ENCODE measurements at regions not wholly inside any gene's neighbourhood (a gene's known extent, or its start where the extent isn't known, plus 50 kb on each side); places are given as distances from the start of the nearest gene placed in this dataset.

DNA sequence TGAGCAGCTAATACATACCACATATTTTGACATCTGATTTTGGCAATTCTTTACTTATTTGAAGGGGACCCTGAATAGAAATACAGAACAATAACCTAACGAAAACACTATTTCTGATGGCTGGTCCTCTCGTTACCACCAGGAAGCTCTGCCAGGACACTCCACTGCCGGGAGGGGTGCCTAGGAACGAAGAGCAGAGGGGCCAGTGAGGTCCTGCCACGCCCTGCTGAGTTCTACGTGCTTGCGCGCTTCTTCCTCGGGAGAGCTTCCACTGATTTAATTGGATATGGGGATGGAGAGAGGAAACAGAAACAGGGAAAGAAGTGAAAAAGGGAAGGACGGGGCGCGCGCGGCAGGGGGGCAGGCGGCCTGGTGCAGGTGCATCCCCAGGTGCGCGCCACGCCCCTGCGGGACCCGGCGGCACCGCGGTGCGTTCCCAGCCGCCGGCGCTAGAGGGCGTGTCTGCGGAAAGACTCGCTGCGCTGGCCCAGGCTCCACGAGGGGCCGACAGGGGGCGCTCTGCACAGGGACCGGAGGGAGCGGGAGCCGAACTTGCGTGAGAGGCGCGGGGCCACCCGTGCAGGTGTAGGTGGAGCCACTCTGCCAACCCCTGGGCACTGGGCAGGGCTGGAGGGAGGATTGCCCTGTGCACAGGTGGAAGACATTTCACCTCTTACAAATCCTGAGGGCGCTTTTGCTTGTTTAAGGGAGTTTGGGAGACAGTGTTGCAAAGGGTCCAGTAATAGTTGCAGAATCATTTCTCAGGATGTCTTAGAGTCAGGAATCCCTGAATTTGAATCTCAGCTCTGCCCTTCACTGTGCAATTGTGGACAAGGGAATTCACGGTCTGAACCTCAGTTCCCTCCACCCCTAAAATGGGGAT lies 986.3 kb upstream of the TMEM132C start:
- Histone ChIP-seq H3K27me3 (replicated peaks; ENCODE audit: insufficient read depth) (no peaks in the 10 kb centered on the region), H3K36me3 (no peaks in the 10 kb centered on the region), H3K4me1 (replicated peaks) (no peaks in the 10 kb centered on the region), H3K4me3 (no peak overlapping the region), H3K27ac (no peak overlapping the region), H3K9me3 (no peaks in the 10 kb centered on the region)
- TF ChIP-seq POLR2A (IDR thresholded peaks at IDR 0.05) (no peak), POLR2AphosphoS5 (IDR thresholded peaks at IDR 0.05) (no peak), CTCF (IDR thresholded peaks at IDR 0.05) (peak; percentile 25 to 64 (median 44))
- intact Hi-C loops (cut with DNase I) = no loop called here
- WGBS = 15% methylated on average over 43 of the region's 43 CpGs
- DNase-seq (ENCODE audit: low spot score) = no peak

- no peak overlapping the region for H3K4me3 ChIP-seq
- no peak overlapping the region for H3K27ac ChIP-seq
- intact Hi-C loops (cut with DNase I) = no loop called here
- H3K9me3 ChIP-seq = no peaks in the 10 kb centered on the region
- H3K36me3 ChIP-seq = no peaks in the 10 kb centered on the region
- H3K27me3 ChIP-seq (replicated peaks; ENCODE audit: insufficient read depth) = no peaks in the 10 kb centered on the region
- no peaks in the 10 kb centered on the region for H3K4me1 ChIP-seq (replicated peaks)
- TF ChIP-seq POLR2A (IDR thresholded peaks at IDR 0.05) = no peak
- TF ChIP-seq CTCF (IDR thresholded peaks at IDR 0.05) = no peak
- no peak for DNase-seq (ENCODE audit: low spot score)
- 88% methylated on average over 7 of the region's 7 CpGs for WGBS
These were observed 984.0 kb upstream of the TMEM132C start for GRCh38 chr12:127282786-127283565.

GRCh38 chr12:127284021-127284420 lies 982.9 kb upstream of the TMEM132C start:
- intact Hi-C loops (cut with DNase I) = no loop called here
- H3K27ac ChIP-seq = no peak overlapping the region
- H3K36me3 ChIP-seq = no peaks in the 10 kb centered on the region
- H3K4me3 ChIP-seq = no peak overlapping the region
- H3K9me3 ChIP-seq = no peaks in the 10 kb centered on the region
- no peak for TF ChIP-seq POLR2AphosphoS5 (IDR thresholded peaks at IDR 0.05)
- no peak for TF ChIP-seq POLR2A (IDR thresholded peaks at IDR 0.05)
- no peak for TF ChIP-seq CTCF (IDR thresholded peaks at IDR 0.05)
- WGBS = 78% methylated on average over 6 of the region's 6 CpGs
- DNase-seq (ENCODE audit: low spot score) = no peak
- no peaks in the 10 kb centered on the region for H3K27me3 ChIP-seq (replicated peaks; ENCODE audit: insufficient read depth)
- H3K4me1 ChIP-seq (replicated peaks) = no peaks in the 10 kb centered on the region

DNA sequence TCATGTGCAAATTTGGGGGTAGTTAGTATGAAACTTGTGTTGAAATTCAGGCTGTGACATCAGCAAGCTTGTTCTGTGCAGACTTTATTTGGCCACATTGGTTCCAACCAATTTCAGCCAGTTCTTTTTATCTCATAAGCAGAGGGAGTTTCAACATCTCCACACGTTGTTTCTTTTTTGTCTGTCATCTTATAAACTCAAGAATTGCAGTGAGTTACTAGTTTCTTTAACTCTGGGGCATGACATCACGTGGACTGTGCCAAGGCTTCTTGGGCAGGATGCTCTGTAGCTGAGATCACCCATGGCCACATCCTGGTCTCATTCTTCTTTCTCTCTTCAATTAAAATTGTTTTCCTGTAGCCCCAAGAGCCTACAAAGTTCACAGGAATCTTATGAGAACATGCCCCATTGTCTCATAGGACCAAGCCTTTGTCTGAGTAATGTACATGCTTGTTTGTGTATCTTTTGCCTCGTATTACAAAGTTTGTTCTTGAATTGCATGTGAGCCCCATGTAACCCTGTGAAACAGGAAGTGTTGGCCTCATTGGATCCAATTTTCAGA lies 982.0 kb upstream of the TMEM132C start:
- WGBS = 20% methylated on average over 3 of the region's 3 CpGs
- DNase-seq (ENCODE audit: low spot score) = no peak
- TF ChIP-seq POLR2A (IDR thresholded peaks at IDR 0.05) (no peak), CTCF (IDR thresholded peaks at IDR 0.05) (no peak), POLR2AphosphoS5 (IDR thresholded peaks at IDR 0.05) (no peak)
- H3K27me3 ChIP-seq (replicated peaks; ENCODE audit: insufficient read depth) = no peaks in the 10 kb centered on the region
- H3K36me3 ChIP-seq = no peaks in the 10 kb centered on the region
- H3K9me3 ChIP-seq = no peaks in the 10 kb centered on the region
- H3K27ac ChIP-seq = no peak overlapping the region
- H3K4me1 ChIP-seq (replicated peaks) = no peaks in the 10 kb centered on the region
- no peak overlapping the region for H3K4me3 ChIP-seq
- intact Hi-C loops (cut with DNase I) = no loop called here

Data from prostate gland (tissue), 2 donors.